HG03064 (cell line): ENCODE measurements at regions not wholly inside any gene's neighbourhood (a gene's known extent, or its start where the extent isn't known, plus 50 kb on each side); places are given as distances from the start of the nearest gene placed in this dataset.

Experiments
- ATAC-seq: cut with Tn5 transposase; IDR thresholded peaks from one replicate; pipeline ENCODE4 v1.9.1; 2021; ENCODE audit warnings: low read depth; ENCODE audit not compliant: unreplicated experiment

DNA sequence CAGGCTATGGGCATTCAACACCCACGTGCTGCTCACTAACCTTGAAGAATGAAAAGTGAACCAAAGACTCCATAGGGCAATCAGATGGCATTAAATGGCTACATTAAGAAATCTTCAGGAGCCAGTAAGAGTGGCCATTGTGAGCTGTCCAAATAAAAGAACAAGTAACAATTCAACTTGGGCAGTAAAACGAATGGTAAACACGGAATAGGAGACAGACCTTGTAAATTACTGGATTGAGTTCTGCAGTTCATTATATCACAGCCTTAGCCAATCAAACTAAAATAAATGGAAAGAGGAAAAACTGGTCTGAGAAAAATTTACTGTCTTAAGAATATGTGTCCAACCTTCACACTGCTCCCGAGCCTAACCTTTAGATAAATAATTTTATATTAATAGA is 306.5 kb upstream of the ZNF521 start:
- no peak for ATAC-seq

DNA sequence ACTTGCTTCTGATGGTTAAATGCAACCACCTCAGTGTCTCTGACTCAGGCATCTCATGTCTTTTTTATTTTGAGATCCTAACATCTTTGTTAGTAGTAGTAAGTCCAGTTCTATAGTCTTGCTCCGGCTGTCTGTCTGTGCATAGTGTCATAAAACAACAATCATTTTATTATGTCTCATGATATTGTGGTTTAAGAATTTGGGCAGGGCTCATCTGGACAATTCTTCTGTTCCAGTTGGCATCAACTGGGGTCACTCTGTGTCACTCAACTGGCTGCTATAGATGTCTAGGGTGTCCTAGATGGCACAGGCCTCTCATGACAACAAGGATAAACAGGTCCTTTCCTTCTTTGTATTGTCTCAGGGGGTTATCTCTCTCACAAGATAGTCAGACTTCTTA is 299.6 kb upstream of the ZNF521 start:
- no peak for ATAC-seq

- no peak for ATAC-seq
These were observed 298.4 kb upstream of the ZNF521 start for GRCh38 chr18:25650201-25650941.

GRCh38 chr18:25648716-25649260 is 296.8 kb upstream of the ZNF521 start:
- no peak for ATAC-seq

DNA sequence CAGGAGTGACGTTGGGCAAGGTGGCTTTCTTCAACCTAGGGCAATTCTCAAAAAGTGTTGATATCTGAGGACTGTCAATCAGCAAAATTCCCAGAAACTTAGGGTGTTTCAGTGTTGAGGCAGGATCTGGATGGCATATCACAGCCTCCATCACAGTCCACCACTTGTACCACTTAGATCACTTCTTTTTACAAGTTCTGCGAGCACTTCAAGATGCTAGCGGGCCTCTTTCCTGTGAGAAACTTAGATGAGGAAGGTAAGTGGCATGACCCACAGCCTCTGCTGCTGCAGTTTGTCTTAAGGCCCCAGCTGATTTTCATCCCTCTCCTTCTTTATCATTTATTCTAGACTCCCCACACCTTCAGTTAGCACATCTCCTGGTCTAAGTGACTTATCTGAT is 295.4 kb upstream of the ZNF521 start:
- no peak for ATAC-seq

GRCh38 chr18:25646971-25647370 is 295.0 kb upstream of the ZNF521 start:
- no peak for ATAC-seq

DNA sequence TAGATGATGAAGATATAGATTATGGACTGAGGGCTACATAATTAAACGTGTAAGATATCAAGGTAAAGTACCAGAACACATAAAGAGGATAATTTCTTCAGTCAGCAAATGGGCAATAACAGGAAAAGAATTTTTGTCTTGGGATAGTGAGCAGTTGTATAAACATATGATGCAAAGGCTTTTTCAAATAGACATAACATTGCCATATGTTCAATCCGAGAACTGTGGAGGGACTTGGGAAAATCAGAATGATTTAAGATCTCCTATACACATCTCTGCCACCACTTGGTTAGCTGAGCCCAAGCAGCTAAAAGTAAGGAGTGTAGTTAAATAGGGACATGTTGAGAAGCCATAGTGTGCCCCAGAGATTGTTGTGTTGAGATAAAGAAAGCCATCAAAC is 287.6 kb upstream of the ZNF521 start:
- ATAC-seq = no peak

DNA sequence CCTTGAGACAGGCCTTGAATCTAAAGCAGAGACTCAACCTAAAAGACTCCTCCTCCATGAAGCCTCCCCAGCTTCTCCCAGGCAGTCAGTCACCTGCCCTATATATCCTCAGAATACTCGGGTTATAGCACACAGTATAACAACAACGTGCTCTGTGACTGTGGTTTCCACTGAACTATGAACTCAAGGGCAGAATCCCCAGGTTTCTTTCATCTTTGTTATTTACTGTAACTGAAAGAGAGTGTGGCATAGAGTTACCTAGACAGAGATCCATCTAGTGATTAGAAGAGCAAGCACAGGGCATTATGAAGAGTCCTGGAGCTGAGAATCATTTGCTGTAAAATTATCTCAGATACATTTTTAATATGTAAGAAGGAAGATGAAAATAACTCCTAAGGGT is 281.6 kb upstream of the ZNF521 start:
- no peak for ATAC-seq

DNA sequence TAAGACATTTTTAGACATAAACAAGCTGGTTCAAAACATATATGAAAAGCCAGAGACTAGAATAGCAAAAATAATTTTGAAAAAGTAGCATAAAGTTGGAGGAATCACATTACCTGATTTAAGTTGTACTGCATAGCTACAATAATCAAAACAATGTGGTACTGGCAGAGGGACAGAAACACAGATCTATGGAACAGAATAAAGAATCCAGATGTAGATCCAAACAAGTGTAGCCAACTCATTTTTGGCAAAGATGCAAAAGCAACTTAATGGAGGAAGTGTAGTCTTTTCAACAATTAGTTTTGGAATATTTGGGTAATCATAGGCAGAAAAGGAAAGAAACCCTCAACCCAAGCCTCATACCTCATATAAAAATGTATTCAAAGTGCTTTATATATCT is 278.7 kb upstream of the ZNF521 start:
- no peak for ATAC-seq

- no peak for ATAC-seq
These were observed 269.7 kb upstream of the ZNF521 start for GRCh38 chr18:25621682-25622081.

DNA sequence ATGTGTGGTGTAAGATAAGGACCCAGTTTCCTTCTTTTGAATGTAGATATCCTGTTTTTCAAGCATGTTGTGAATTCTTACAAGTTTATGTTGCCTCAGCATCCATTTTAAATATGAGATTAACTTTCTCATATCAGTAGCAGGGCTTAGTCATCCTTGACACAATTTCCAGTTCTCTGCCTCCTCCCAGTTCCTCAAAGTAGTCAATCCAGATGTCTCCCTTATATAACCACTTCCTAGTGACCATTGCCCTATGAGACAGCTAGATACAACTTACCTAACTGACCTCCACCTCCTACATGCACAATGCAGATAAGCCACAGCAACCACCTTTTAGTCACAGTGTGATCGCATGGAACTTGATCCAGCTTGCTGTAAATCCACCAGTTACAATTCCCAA is 269.2 kb upstream of the ZNF521 start:
- ATAC-seq = no peak

- no peak for ATAC-seq
These were observed 262.2 kb upstream of the ZNF521 start for GRCh38 chr18:25614168-25614567.

GRCh38 chr18:25612466-25612865 is 260.5 kb upstream of the ZNF521 start:
- no peak for ATAC-seq

- ATAC-seq = no peak
These were observed 256.1 kb upstream of the ZNF521 start for GRCh38 chr18:25608091-25608490.

- no peak for ATAC-seq
These were observed 253.1 kb upstream of the ZNF521 start for GRCh38 chr18:25604894-25605597.

DNA sequence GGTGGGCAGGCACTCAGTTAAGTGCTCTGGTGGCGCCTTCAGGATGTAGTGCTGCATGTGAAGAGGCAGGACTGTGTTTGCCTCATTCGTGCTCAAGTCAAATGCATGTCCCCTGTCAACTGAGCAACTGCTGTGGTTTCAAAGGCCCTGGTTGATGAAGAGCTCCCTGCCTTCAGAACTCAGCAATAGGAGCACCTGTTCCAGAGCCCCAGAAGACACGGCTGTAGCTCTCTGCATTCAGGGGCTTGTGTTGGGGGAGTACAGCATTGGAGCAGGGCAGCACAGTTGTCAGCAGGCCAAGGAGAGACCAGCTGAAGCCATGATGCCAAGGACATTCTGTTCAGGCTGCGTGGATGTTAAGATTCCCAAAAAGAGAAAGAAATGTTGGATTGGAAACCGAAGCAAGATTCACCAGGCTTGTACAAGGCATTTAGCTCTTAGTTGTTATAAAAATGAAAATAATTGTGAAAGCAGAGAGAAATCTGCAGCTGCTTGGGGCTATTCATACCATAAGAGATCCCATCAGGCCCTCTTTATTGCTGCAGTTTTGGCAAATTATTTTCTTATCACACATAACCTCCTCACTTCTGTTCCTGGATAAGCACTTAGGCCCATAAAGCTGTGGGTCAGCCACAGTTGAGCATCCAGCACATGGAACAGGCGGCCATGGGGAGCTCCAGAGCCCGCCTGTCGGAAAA is 252.4 kb upstream of the ZNF521 start:
- ATAC-seq = no peak

DNA sequence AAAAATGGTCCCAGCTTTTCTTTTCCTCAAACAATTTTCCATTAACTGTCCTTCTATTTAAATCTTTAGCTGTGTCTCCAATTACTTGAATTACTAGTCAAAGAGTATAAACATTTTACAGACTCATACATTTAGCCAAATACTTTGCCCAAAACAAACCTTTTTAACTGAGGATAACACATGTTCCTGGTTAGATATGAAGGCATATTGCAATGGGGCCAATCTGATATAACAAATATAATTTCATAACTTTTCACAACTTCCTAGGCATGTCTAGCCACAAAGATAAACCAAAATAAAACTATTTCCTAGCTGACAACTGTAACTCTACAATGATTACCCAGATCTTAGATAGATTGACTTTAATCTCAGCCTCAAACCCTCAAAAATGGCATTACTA is 247.5 kb upstream of the ZNF521 start:
- no peak for ATAC-seq

DNA sequence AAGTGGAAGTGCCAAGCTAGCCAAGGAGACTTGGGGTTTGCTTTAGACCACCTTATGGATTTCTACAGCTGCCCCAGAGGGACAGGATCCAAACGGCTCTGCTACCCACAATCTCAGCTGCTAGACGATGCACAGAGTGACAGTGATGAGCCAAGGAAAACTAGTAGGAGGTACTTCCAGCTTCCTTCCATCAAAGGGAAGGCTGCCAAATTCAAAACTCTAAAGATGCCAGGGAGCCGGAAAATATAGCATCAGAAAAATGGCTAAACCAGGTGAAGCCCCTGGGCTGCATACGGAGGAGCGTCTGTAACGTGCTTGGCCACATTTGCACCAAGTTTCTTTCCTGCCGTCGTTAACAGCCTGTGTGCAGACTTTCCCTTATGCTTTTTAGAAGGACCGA is 245.5 kb upstream of the ZNF521 start:
- no peak for ATAC-seq

DNA sequence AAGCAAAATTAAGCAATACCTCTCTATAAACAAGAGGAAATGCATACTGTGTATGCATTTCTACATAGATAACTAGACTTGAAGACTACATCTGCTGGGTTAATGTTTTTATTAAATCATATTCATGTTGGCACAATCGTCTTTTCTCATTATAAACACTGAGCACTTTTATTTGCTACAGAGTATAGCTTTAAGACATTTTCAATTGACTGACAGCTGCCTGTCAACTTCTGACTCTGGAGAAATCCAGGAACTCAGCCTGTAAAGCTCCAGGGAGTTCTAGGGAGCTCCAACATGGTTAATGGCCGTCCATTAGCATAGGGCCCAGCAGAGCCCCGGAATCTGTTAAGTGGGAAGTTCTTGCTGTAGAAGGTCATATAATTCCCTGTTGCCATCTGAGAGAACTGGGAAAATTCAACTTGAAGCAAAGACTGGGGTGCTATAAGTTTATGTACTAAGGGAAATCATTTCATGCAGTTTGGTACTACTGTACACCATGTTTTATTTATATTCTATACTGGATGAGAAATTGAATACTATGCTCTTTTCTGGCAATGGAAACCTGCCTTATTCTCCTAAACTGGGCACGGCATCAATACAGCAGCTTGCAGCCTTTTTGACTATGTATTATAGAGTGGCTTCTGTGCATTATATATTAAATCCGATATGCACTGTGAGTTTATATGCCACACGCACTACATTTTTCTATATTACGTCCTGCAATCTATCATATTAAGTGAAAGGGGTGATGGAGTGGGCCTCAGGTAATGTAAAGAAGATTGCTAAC is 243.5 kb upstream of the ZNF521 start:
- ATAC-seq = no peak

GRCh38 chr18:25594351-25594750 is 242.4 kb upstream of the ZNF521 start:
- no peak for ATAC-seq
